Brain microvascular endothelial cell (primary cell): ENCODE measurements at regions not wholly inside any gene's neighbourhood (a gene's known extent, or its start where the extent isn't known, plus 50 kb on each side); places are given as distances from the start of the nearest gene placed in this dataset.

Experiments
- DNase-seq: peaks from one replicate; pipeline ENCODE4 v3.0.0-alpha.2; 2020
- H3K27ac ChIP-seq: fragments of 250-450 bp; sonication (Bioruptor Pico); 2 replicates; pipeline ENCODE4 v1.5.1; 2020; ENCODE audit warnings: mild to moderate bottlenecking, moderate library complexity
- H3K27me3 ChIP-seq: fragments of 250-450 bp; sonication (Bioruptor Pico); replicated peaks from 2 replicates; pipeline ENCODE4 v1.5.1; 2020; ENCODE audit warnings: mild to moderate bottlenecking
- H3K36me3 ChIP-seq: fragments of 250-450 bp; sonication (Bioruptor Pico); replicated peaks from 2 replicates; pipeline ENCODE4 v1.5.1; 2020; ENCODE audit warnings: mild to moderate bottlenecking
- H3K4me3 ChIP-seq: 2 replicates; pipeline ENCODE4 v1.5.1; 2011; ENCODE audit warnings: low read depth, mild to moderate bottlenecking, control low read depth, low read length, moderate library complexity
- in situ Hi-C: cut with HindIII; loops from 2 replicates; pipeline ENCODE4 v1.10.0; 2017; ENCODE audit warnings: low sequenced_read_pairs, low pct_ligation_motif_present
- TF ChIP-seq, protein P1 (sequence below): IDR thresholded peaks from 2 replicates; pipeline ENCODE4 v1.5.1; 2011; ENCODE audit warnings: low read depth, mild to moderate bottlenecking, moderate library complexity, low read length, control low read depth, inconsistent platforms; ENCODE audit errors: missing control alignments

GRCh38 chr14:82298811-82299210 lies 765.2 kb upstream of the SEL1L start:
- in situ Hi-C loops, result no loop called here
- TF ChIP-seq, protein P1, sequence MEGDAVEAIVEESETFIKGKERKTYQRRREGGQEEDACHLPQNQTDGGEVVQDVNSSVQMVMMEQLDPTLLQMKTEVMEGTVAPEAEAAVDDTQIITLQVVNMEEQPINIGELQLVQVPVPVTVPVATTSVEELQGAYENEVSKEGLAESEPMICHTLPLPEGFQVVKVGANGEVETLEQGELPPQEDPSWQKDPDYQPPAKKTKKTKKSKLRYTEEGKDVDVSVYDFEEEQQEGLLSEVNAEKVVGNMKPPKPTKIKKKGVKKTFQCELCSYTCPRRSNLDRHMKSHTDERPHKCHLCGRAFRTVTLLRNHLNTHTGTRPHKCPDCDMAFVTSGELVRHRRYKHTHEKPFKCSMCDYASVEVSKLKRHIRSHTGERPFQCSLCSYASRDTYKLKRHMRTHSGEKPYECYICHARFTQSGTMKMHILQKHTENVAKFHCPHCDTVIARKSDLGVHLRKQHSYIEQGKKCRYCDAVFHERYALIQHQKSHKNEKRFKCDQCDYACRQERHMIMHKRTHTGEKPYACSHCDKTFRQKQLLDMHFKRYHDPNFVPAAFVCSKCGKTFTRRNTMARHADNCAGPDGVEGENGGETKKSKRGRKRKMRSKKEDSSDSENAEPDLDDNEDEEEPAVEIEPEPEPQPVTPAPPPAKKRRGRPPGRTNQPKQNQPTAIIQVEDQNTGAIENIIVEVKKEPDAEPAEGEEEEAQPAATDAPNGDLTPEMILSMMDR, result no peak
- no peaks in the 10 kb centered on the region for H3K36me3 ChIP-seq
- no peak overlapping the region for H3K4me3 ChIP-seq
- no peaks in the 10 kb centered on the region for H3K27me3 ChIP-seq
- no peak overlapping the region for H3K27ac ChIP-seq
- DNase-seq, result no peak

DNA sequence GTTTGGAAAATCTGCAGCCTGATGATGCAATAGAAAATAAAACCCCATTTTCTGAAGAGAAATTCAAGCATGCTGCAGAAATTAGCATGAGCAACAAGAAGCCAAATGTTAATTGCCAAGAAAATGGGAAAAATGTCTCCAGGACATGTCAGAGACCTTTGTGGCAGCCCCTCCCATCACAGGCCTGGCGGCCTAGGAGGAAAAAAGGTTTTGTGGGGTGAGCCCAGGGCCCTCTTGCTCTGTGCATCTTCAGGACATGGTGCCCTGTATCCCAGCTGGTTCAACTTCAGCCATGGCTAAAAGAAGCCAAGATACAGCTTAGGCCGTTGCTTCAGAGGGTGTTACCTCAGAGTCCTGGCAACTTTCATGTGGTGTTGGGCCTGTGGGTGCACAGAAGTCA lies 775.5 kb upstream of the SEL1L start:
- Histone ChIP-seq H3K27me3 (no peaks in the 10 kb centered on the region), H3K4me3 (no peak overlapping the region), H3K27ac (no peak overlapping the region), H3K36me3 (no peaks in the 10 kb centered on the region)
- TF ChIP-seq, protein P1, result no peak
- in situ Hi-C loops, result no loop called here
- no peak for DNase-seq

DNA sequence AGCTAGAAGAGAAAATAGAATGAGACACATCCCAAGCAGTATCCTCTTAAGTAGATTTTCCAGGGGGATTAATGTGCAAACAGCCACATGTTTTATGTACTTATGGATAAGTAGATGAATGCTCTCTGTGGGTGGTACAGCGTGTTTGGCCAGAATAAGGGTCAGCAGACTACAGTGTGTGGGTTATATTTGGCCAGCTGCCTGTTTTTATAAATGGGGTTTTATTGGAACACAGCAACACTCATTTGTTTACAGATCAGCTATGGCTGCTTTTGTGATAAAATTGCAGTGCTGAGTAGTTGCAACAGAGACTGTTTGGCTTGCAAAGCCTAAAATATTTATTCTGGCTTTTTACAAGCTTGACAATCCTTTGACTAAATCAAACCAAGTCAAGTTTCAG lies 780.2 kb upstream of the SEL1L start:
- TF ChIP-seq, protein P1, result no peak
- H3K27ac ChIP-seq, result no peak overlapping the region
- H3K27me3 ChIP-seq, result no peaks in the 10 kb centered on the region
- DNase-seq, result no peak
- H3K36me3 ChIP-seq, result no peaks in the 10 kb centered on the region
- in situ Hi-C loops, result no loop called here
- no peak overlapping the region for H3K4me3 ChIP-seq

DNA sequence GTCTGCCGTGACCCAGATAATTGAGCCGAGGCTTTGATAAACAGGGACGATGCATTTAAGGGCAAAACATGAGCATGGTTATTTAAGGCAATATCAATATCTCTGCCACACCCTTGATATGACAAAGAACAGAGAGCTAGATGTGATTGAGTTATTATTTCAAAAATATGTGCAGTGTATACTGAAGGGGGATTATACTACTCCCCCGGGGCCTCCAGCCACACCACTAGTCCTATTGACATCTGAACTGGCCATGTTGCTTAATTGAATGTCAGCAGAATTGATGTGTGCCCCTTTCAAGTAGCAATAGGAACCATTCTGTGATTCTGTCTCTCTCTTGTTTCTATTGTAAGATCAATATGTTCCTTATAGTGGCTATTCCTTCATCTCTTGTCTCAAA lies 794.8 kb upstream of the SEL1L start:
- in situ Hi-C loops, result no loop called here

DNA sequence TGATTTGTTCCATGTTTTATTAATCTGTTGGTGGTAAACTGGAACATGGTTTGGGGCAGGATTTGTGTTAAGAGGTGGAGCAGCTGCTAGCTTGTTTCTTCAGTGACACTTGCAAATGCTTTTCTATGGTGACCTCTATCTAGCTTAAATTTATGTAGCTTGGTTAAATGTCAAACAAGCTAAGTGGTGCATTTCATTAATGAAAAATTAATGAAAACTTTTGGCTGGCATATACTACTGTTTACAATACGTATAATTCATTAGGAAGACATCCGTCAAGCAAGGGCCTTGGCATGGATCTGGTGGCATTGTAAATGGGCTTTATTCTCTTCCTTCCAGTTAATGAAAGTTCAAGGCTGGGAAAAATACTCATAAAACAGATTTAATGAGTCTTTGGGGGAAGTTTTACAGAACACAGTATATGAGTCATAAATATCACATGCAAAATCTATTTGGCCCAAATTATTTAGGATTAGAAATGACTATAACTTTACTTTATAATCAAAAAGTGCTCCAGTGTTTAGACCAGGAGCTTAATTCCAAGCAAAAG lies 807.7 kb upstream of the SEL1L start:
- in situ Hi-C loops, result no loop called here
- Histone ChIP-seq H3K36me3 (no peaks in the 10 kb centered on the region), H3K27ac (no peak overlapping the region), H3K27me3 (no peaks in the 10 kb centered on the region), H3K4me3 (no peak overlapping the region)
- DNase-seq, result no peak
- TF ChIP-seq, protein P1, result no peak

More for the DNA sequence above, 794.8 kb upstream of the SEL1L start:
- no peak for DNase-seq
- Histone ChIP-seq H3K27ac (no peak overlapping the region), H3K36me3 (no peaks in the 10 kb centered on the region), H3K27me3 (no peaks in the 10 kb centered on the region), H3K4me3 (no peak overlapping the region)
- TF ChIP-seq, protein P1, result no peak

DNA sequence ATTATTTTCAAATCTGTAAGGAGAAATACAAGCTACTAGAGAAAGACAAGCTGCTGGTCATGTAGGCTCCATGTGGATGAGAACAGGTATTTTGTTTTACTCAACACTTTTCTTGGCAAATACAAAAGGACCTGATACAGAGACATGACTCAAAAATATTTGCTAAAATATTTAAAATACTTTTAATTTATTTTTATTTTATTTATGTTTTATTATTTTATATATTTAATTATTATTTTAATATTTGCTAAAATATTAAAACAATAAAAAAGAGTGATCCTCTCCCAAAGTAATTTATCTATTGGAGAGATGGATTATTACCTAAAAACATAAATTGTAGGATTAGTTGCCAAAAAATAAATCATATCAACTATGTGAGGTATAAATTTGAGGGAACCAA lies 808.9 kb upstream of the SEL1L start:
- in situ Hi-C loops, result no loop called here
- Histone ChIP-seq H3K4me3 (no peak overlapping the region), H3K36me3 (no peaks in the 10 kb centered on the region), H3K27me3 (no peaks in the 10 kb centered on the region), H3K27ac (no peak overlapping the region)
- no peak for DNase-seq
- TF ChIP-seq, protein P1, result no peak
